MM.1S (cell line): ENCODE measurements at regions not wholly inside any gene's neighbourhood (a gene's known extent, or its start where the extent isn't known, plus 50 kb on each side); places are given as distances from the start of the nearest gene placed in this dataset.

Experiments
- EZH2 ChIP-seq: fragments of 300-600 bp; sonication (generic); optimal IDR thresholded peaks from 2 replicates; pipeline ENCODE3; 2017; ENCODE audit warnings: low read depth, mild to moderate bottlenecking, antibody characterized with exemption, low read length, mixed read lengths
- TF ChIP-seq, protein P1 (sequence below): fragments of 300-600 bp; sonication (generic); IDR thresholded peaks from 2 replicates; pipeline ENCODE4 v1.5.1; 2016; ENCODE audit warnings: antibody characterized with exemption, low read length, mixed read lengths

GRCh38 chr7:35528381-35528977 is 166.5 kb downstream of the HERPUD2 start:
- TF ChIP-seq, protein P1, sequence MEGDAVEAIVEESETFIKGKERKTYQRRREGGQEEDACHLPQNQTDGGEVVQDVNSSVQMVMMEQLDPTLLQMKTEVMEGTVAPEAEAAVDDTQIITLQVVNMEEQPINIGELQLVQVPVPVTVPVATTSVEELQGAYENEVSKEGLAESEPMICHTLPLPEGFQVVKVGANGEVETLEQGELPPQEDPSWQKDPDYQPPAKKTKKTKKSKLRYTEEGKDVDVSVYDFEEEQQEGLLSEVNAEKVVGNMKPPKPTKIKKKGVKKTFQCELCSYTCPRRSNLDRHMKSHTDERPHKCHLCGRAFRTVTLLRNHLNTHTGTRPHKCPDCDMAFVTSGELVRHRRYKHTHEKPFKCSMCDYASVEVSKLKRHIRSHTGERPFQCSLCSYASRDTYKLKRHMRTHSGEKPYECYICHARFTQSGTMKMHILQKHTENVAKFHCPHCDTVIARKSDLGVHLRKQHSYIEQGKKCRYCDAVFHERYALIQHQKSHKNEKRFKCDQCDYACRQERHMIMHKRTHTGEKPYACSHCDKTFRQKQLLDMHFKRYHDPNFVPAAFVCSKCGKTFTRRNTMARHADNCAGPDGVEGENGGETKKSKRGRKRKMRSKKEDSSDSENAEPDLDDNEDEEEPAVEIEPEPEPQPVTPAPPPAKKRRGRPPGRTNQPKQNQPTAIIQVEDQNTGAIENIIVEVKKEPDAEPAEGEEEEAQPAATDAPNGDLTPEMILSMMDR, result no peak
- no peak for TF ChIP-seq EZH2
